ENCODE measurements at regions not wholly inside any gene's neighbourhood (a gene's known extent, or its start where the extent isn't known, plus 50 kb on each side); places are given as distances from the start of the nearest gene placed in this dataset.
"Not testable (repeated sequence)": the region's sequence is repeated elsewhere in the genome, so short reads cannot be mapped to it uniquely, and the experiment has no call there.

GRCh38 chr15:98347866-98348265 lies 300.5 kb upstream of the IGF1R start:
- no peaks in the 10 kb centered on the region for H3K36me3 ChIP-seq (replicated peaks in 1 of 2; ENCODE audit: insufficient read depth in 1 of 2, low read depth in 2 of 2)
- no peak overlapping the region for H3K27ac ChIP-seq
- intact Hi-C loops (cut with DNase I), result no loop called here
- no peaks in the 10 kb centered on the region for H3K4me1 ChIP-seq
- no peaks in the 10 kb centered on the region for H3K27me3 ChIP-seq
- TF ChIP-seq CTCF (IDR thresholded peaks at IDR 0.05) (no peak), POLR2A (IDR thresholded peaks at IDR 0.05) (no peak)
- WGBS, 2 donors, result 54 to 68% methylated on average over 7 of the region's 7 CpGs
- no peak overlapping the region for H3K4me3 ChIP-seq
- no peaks in the 10 kb centered on the region for H3K9me3 ChIP-seq
- no peak for DNase-seq
- no peak for ATAC-seq

- no peaks in the 10 kb centered on the region for H3K4me1 ChIP-seq
- intact Hi-C loops (cut with DNase I), result no loop called here
- no peaks in the 10 kb centered on the region for H3K9me3 ChIP-seq
- H3K4me3 ChIP-seq, result no peak overlapping the region
- no peak overlapping the region for H3K27ac ChIP-seq
- no peak for DNase-seq
- TF ChIP-seq CTCF (IDR thresholded peaks at IDR 0.05), result no peak
- TF ChIP-seq POLR2A (IDR thresholded peaks at IDR 0.05), result no peak
- H3K36me3 ChIP-seq (replicated peaks in 1 of 2; ENCODE audit: insufficient read depth in 1 of 2, low read depth in 2 of 2), result no peaks in the 10 kb centered on the region
- no peaks in the 10 kb centered on the region for H3K27me3 ChIP-seq
- 49 to 62% methylated on average over 2 of the region's 2 CpGs for WGBS, 2 donors
- ATAC-seq, result no peak
Measured at GRCh38 chr15:98350276-98350675, 298.1 kb upstream of the IGF1R start.

GRCh38 chr15:98358274-98358673 lies 290.1 kb upstream of the IGF1R start:
- H3K27me3 ChIP-seq, result not testable (repeated sequence)
- 80 to 93% methylated on average over 5 of the region's 5 CpGs for WGBS, 2 donors

GRCh38 chr15:98358971-98359370 lies 289.4 kb upstream of the IGF1R start:
- Histone ChIP-seq H3K4me3 (no peak overlapping the region), H3K9me3 (no peaks in the 10 kb centered on the region), H3K27me3 (no peaks in the 10 kb centered on the region), H3K27ac (no peak overlapping the region), H3K36me3 (replicated peaks in 1 of 2; ENCODE audit: insufficient read depth in 1 of 2, low read depth in 2 of 2) (no peaks in the 10 kb centered on the region), H3K4me1 (no peaks in the 10 kb centered on the region)
- WGBS, 2 donors, result 73 to 80% methylated on average over 7 to 8 of the region's 8 CpGs
- no peak for ATAC-seq
- DNase-seq, result no peak
- no peak for TF ChIP-seq CTCF (IDR thresholded peaks at IDR 0.05)
- no peak for TF ChIP-seq POLR2A (IDR thresholded peaks at IDR 0.05)
- intact Hi-C loops (cut with DNase I), result no loop called here

More at GRCh38 chr15:98358274-98358673, 290.1 kb upstream of the IGF1R start:
- DNase-seq; H3K36me3 ChIP-seq (replicated peaks in 1 of 2; ENCODE audit: insufficient read depth in 1 of 2, low read depth in 2 of 2); H3K27ac ChIP-seq; H3K9me3 ChIP-seq; ATAC-seq; H3K4me1 ChIP-seq; intact Hi-C loops (cut with DNase I); H3K4me3 ChIP-seq: not testable (repeated sequence)

GRCh38 chr15:98363416-98363815 lies 284.9 kb upstream of the IGF1R start:
- H3K4me1 ChIP-seq, result no peaks in the 10 kb centered on the region
- intact Hi-C loops (cut with DNase I), result no loop called here
- H3K27ac ChIP-seq, result no peak overlapping the region
- DNase-seq (no peak), ATAC-seq (no peak)
- WGBS, 2 donors, result 81 to 85% methylated on average over 2 of the region's 2 CpGs
- no peak overlapping the region for H3K4me3 ChIP-seq
- H3K36me3 ChIP-seq (replicated peaks in 1 of 2; ENCODE audit: insufficient read depth in 1 of 2, low read depth in 2 of 2), result no peaks in the 10 kb centered on the region
- H3K27me3 ChIP-seq, result no peaks in the 10 kb centered on the region
- no peaks in the 10 kb centered on the region for H3K9me3 ChIP-seq
- no peak for TF ChIP-seq CTCF (IDR thresholded peaks at IDR 0.05)
- TF ChIP-seq POLR2A (IDR thresholded peaks at IDR 0.05), result no peak
